Kidney (tissue), 13 donors: ENCODE measurements at regions not wholly inside any gene's neighbourhood (a gene's known extent, or its start where the extent isn't known, plus 50 kb on each side); places are given as distances from the start of the nearest gene placed in this dataset.

Source experiments
- DNase-seq, 5 donors: peaks; one replicate each; pipeline ENCODE4 v3.0.0-alpha.2; 2013 to 2020
- FAIRE-seq: peaks from 2 replicates; lab custom pipeline; 2012; peaks lifted over from hg19 to GRCh38; lab: Jason Lieb, UNC
- H3K27ac ChIP-seq, 2 donors: one replicate each; pipeline ENCODE4 v1.7.0; 2013; ENCODE audit warnings: low read depth in 2 of 2, low read length in 2 of 2, inconsistent platforms in 1 of 2
- H3K27me3 ChIP-seq: one replicate; pipeline ENCODE4 v1.7.1; 2013; ENCODE audit warnings: low read length, inconsistent platforms; ENCODE audit not compliant: control insufficient read depth, insufficient read depth
- H3K36me3 ChIP-seq, 3 donors: one replicate each; pipeline versions ENCODE4 v1.7.0 to v1.7.1; 2013; ENCODE audit warnings: low read length in 3 of 3, control low read depth in 1 of 3, inconsistent platforms in 1 of 3; ENCODE audit not compliant: insufficient read depth in 3 of 3, control insufficient read depth in 2 of 3
- H3K4me1 ChIP-seq, 3 donors: one replicate each; pipeline versions ENCODE4 v1.7.0 to v1.7.1; 2013; ENCODE audit warnings: low read length in 3 of 3, inconsistent platforms in 1 of 3, low read depth in 1 of 3; ENCODE audit not compliant: control insufficient read depth in 2 of 3, insufficient read depth in 2 of 3
- H3K4me3 ChIP-seq, 3 donors: one replicate each; pipeline versions ENCODE4 v1.7.0 to v1.8.1; 2013; ENCODE audit warnings: low read length in 3 of 3, control low read depth in 1 of 3, inconsistent platforms in 1 of 3
- H3K9ac ChIP-seq, 3 donors: one replicate each; pipeline versions ENCODE4 v1.7.0 to v1.7.1; 2013; ENCODE audit warnings: low read length in 3 of 3, control low read depth in 1 of 3, inconsistent platforms in 1 of 3
- H3K9me3 ChIP-seq, 3 donors: one replicate each; pipeline versions ENCODE4 v1.7.0 to v1.7.1; 2013; ENCODE audit warnings: low read length in 3 of 3, control low read depth in 1 of 3, inconsistent platforms in 1 of 3; ENCODE audit not compliant: control insufficient read depth in 2 of 3, insufficient read depth in 1 of 3
- CTCF ChIP-seq: IDR thresholded peaks from 3 replicates; pipeline ENCODE4 v1.5.1; 2012; ENCODE audit warnings: mild to moderate bottlenecking, moderate library complexity, borderline replicate concordance; ENCODE audit not compliant: insufficient read depth; ENCODE audit errors: extremely low read depth
- intact Hi-C: fragments of 100-400 bp; cut with DNase I; formaldehyde crosslinking; loops from one replicate; pipeline ENCODE4 v1.11.1; 2022
- donor health status: control.
- donor health status: control.
- donor health status: control.
- donor health status: control.
- donor health status: control.
- donor health status: DM: yes; HTN: yes; CAD: no.
- donor health status: Normal renal cell carcinoma (clear cell type).

GRCh38 chr21:20418353-20418752 is 579.9 kb upstream of the NCAM2 start:
- Histone ChIP-seq H3K9ac (no peak overlapping the region), H3K4me3 (no peak overlapping the region), H3K27ac (no peak overlapping the region), H3K36me3 (no peaks in the 10 kb centered on the region), H3K9me3 (peaks cover 0 to 4% (median 0%) of the 10 kb centered on the region in 3 donors), H3K27me3 (no peaks in the 10 kb centered on the region), H3K4me1 (no peaks in the 10 kb centered on the region)
- intact Hi-C loops: no loop called here
- TF ChIP-seq CTCF: no peak
- DNase-seq (no peak), FAIRE-seq (no peak)

GRCh38 chr21:20419772-20420171 is 578.4 kb upstream of the NCAM2 start:
- TF ChIP-seq CTCF: no peak
- H3K36me3 ChIP-seq: no peaks in the 10 kb centered on the region
- DNase-seq (no peak), FAIRE-seq (no peak)
- H3K9me3 ChIP-seq: peaks cover 0 to 4% (median 0%) of the 10 kb centered on the region in 3 donors
- H3K9ac ChIP-seq: no peak overlapping the region
- intact Hi-C loops: no loop called here
- no peak overlapping the region for H3K27ac ChIP-seq
- H3K4me1 ChIP-seq: no peaks in the 10 kb centered on the region
- H3K4me3 ChIP-seq: no peak overlapping the region
- H3K27me3 ChIP-seq: no peaks in the 10 kb centered on the region

- intact Hi-C loops: no loop called here
- no peaks in the 10 kb centered on the region for H3K27me3 ChIP-seq
- no peak overlapping the region for H3K9ac ChIP-seq
- FAIRE-seq (no peak), DNase-seq (no peak)
- no peaks in the 10 kb centered on the region for H3K4me1 ChIP-seq
- H3K9me3 ChIP-seq: peaks cover 0 to 4% (median 0%) of the 10 kb centered on the region in 3 donors
- H3K36me3 ChIP-seq: no peaks in the 10 kb centered on the region
- no peak for TF ChIP-seq CTCF
- H3K27ac ChIP-seq: no peak overlapping the region
- H3K4me3 ChIP-seq: no peak overlapping the region
These were observed 573.3 kb upstream of the NCAM2 start for GRCh38 chr21:20424943-20425342.

- Histone ChIP-seq H3K36me3 (no peaks in the 10 kb centered on the region), H3K4me1 (no peaks in the 10 kb centered on the region), H3K9ac (no peak overlapping the region), H3K9me3 (peaks cover 0 to 2% (median 0%) of the 10 kb centered on the region in 3 donors), H3K4me3 (no peak overlapping the region), H3K27ac (no peak overlapping the region), H3K27me3 (no peaks in the 10 kb centered on the region)
- intact Hi-C loops: no loop called here
- TF ChIP-seq CTCF: no peak
- no peak for DNase-seq
- no peak for FAIRE-seq
These were observed 572.4 kb upstream of the NCAM2 start for GRCh38 chr21:20425856-20426255.
